ENCODE measurements at regions not wholly inside any gene's neighbourhood (a gene's known extent, or its start where the extent isn't known, plus 50 kb on each side); places are given as distances from the start of the nearest gene placed in this dataset.

DNA sequence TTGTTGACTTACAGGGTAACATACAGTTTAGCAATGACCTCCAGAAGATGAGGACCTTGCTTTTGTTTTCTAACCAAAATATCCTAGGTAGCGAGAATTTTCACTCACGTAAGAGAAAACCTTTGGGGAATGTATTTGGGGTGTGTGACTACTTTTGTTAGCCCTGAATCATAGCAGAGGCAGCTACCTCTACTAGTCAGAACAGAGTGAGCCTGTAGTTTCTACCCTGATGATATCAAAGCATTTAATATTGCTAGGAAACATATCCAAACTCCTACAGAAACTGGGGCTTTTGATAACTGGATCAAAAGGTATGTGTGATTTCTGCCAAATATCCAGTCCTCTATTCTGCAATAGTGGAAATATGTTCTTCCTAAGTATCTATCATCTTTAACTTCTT, 462.6 kb upstream of the ZEB2 start:
- H3K27me3 ChIP-seq (ENCODE audit: control insufficient read depth, insufficient read depth, low read length): no peaks in the 10 kb centered on the region
- H3K4me3 ChIP-seq (replicated peaks in 1 of 4; ENCODE audit: control extremely low read depth in 1 of 4, insufficient read depth in 1 of 4, low read depth in 3 of 4, low read length in 4 of 4): no peak overlapping the region
- H3K36me3 ChIP-seq (ENCODE audit: control insufficient read depth, insufficient read depth, low read length): no peaks in the 10 kb centered on the region
- DNase-seq (ENCODE audit: low read depth in 2 of 2): peak in 1 of 2 donors; percentile 14
- H3K9ac ChIP-seq (ENCODE audit: insufficient read depth, low read length): no peak overlapping the region
- H3K9me3 ChIP-seq (ENCODE audit: control insufficient read depth, insufficient read depth, low read depth, low read length): no peaks in the 10 kb centered on the region
- H3K79me2 ChIP-seq (ENCODE audit: control insufficient read depth, insufficient read depth, low read length): no peaks in the 10 kb centered on the region
- H4K20me1 ChIP-seq (ENCODE audit: control insufficient read depth, extremely low read depth, insufficient read depth, low read length): no peaks in the 10 kb centered on the region
- TF ChIP-seq, protein P1, sequence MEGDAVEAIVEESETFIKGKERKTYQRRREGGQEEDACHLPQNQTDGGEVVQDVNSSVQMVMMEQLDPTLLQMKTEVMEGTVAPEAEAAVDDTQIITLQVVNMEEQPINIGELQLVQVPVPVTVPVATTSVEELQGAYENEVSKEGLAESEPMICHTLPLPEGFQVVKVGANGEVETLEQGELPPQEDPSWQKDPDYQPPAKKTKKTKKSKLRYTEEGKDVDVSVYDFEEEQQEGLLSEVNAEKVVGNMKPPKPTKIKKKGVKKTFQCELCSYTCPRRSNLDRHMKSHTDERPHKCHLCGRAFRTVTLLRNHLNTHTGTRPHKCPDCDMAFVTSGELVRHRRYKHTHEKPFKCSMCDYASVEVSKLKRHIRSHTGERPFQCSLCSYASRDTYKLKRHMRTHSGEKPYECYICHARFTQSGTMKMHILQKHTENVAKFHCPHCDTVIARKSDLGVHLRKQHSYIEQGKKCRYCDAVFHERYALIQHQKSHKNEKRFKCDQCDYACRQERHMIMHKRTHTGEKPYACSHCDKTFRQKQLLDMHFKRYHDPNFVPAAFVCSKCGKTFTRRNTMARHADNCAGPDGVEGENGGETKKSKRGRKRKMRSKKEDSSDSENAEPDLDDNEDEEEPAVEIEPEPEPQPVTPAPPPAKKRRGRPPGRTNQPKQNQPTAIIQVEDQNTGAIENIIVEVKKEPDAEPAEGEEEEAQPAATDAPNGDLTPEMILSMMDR (conservative IDR thresholded peaks at IDR 0.05 in 1 of 2, IDR thresholded peaks at IDR 0.05 in 1 of 2; ENCODE audit: low read depth in 1 of 2, low read length in 2 of 2): no peak
- no peak overlapping the region for H3K4me2 ChIP-seq (ENCODE audit: extremely low read depth, insufficient read depth, low read length)
- no peak overlapping the region for H3K27ac ChIP-seq (ENCODE audit: insufficient read depth, low read length)
- no peaks in the 10 kb centered on the region for H3K4me1 ChIP-seq (ENCODE audit: control insufficient read depth, extremely low read depth, insufficient read depth, low read length)
- H2AFZ ChIP-seq (ENCODE audit: low read length): no peak overlapping the region

DNA sequence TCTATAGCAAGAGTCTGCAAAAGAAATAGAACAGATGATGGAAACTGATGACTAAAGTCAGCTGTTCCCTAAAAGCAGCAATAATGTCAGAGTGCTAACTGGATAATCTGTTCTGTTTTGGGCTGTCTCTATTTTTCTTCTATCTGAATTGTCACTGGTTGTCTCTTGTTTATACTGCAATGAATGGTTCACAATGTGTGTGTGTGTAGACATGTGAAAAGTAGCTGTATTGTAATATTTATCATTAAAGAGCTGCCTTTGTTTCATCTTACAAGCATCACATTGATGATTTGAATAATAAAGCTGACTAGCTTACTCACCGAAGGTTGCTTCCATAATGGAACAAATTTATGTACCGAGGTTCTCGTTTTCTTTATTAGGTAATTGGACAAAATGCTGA, 456.0 kb upstream of the ZEB2 start:
- Histone ChIP-seq H3K9ac (ENCODE audit: insufficient read depth, low read length) (no peak overlapping the region), H3K4me1 (ENCODE audit: control insufficient read depth, extremely low read depth, insufficient read depth, low read length) (no peaks in the 10 kb centered on the region), H3K9me3 (ENCODE audit: control insufficient read depth, insufficient read depth, low read depth, low read length) (no peaks in the 10 kb centered on the region), H3K36me3 (ENCODE audit: control insufficient read depth, insufficient read depth, low read length) (no peaks in the 10 kb centered on the region), H3K27ac (ENCODE audit: insufficient read depth, low read length) (no peak overlapping the region), H3K79me2 (ENCODE audit: control insufficient read depth, insufficient read depth, low read length) (no peaks in the 10 kb centered on the region), H2AFZ (ENCODE audit: low read length) (no peak overlapping the region), H3K4me2 (ENCODE audit: extremely low read depth, insufficient read depth, low read length) (no peak overlapping the region), H4K20me1 (ENCODE audit: control insufficient read depth, extremely low read depth, insufficient read depth, low read length) (no peaks in the 10 kb centered on the region), H3K4me3 (replicated peaks in 1 of 4; ENCODE audit: control extremely low read depth in 1 of 4, insufficient read depth in 1 of 4, low read depth in 3 of 4, low read length in 4 of 4) (no peak overlapping the region), H3K27me3 (ENCODE audit: control insufficient read depth, insufficient read depth, low read length) (no peaks in the 10 kb centered on the region)
- no peak for DNase-seq (ENCODE audit: low read depth in 2 of 2)
- no peak for TF ChIP-seq EZH2 (IDR thresholded peaks at IDR 0.05; ENCODE audit: low read length, missing control alignments)
- TF ChIP-seq, protein P1 (conservative IDR thresholded peaks at IDR 0.05 in 1 of 2, IDR thresholded peaks at IDR 0.05 in 1 of 2; ENCODE audit: low read depth in 1 of 2, low read length in 2 of 2): no peak

DNA sequence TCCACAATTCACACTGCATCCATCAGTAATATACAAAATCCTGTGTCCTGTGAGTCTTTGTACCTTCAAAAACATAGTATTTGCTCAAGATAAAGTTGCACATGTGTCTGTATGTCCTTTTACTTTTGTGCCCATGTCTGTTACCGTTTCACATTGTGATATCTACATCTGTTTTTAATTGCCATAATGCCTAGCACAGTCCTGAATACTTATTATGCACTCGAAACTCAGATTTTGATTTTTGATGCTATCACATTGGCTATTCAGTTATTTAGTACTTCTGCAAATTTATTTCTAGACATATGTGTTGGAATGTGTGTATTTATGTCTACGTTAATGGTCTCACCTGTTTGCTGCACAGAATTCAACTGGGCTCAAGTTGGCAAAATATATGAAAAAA, 452.8 kb upstream of the ZEB2 start:
- Histone ChIP-seq H3K27ac (ENCODE audit: insufficient read depth, low read length) (no peak overlapping the region), H3K4me2 (ENCODE audit: extremely low read depth, insufficient read depth, low read length) (no peak overlapping the region)
- TF ChIP-seq EZH2 (IDR thresholded peaks at IDR 0.05; ENCODE audit: low read length, missing control alignments): no peak
- TF ChIP-seq, protein P1 (conservative IDR thresholded peaks at IDR 0.05 in 1 of 2, IDR thresholded peaks at IDR 0.05 in 1 of 2; ENCODE audit: low read depth in 1 of 2, low read length in 2 of 2): no peak

More for the DNA sequence above, 452.8 kb upstream of the ZEB2 start:
- Histone ChIP-seq H3K4me3 (replicated peaks in 1 of 4; ENCODE audit: control extremely low read depth in 1 of 4, insufficient read depth in 1 of 4, low read depth in 3 of 4, low read length in 4 of 4) (no peak overlapping the region), H3K79me2 (ENCODE audit: control insufficient read depth, insufficient read depth, low read length) (no peaks in the 10 kb centered on the region), H2AFZ (ENCODE audit: low read length) (no peak overlapping the region), H3K9me3 (ENCODE audit: control insufficient read depth, insufficient read depth, low read depth, low read length) (no peaks in the 10 kb centered on the region), H3K9ac (ENCODE audit: insufficient read depth, low read length) (no peak overlapping the region), H3K4me1 (ENCODE audit: control insufficient read depth, extremely low read depth, insufficient read depth, low read length) (no peaks in the 10 kb centered on the region), H4K20me1 (ENCODE audit: control insufficient read depth, extremely low read depth, insufficient read depth, low read length) (no peaks in the 10 kb centered on the region), H3K36me3 (ENCODE audit: control insufficient read depth, insufficient read depth, low read length) (no peaks in the 10 kb centered on the region), H3K27me3 (ENCODE audit: control insufficient read depth, insufficient read depth, low read length) (no peaks in the 10 kb centered on the region)
- no peak for DNase-seq (ENCODE audit: low read depth in 2 of 2)

Measured in fibroblast of lung (primary cell).